Activated naive CD4-positive, alpha-beta T cell (primary cell): ENCODE measurements at regions not wholly inside any gene's neighbourhood (a gene's known extent, or its start where the extent isn't known, plus 50 kb on each side); places are given as distances from the start of the nearest gene placed in this dataset.

ENCODE experiments used
- DNase-seq, 4 experiments: peaks; one replicate each; lab custom pipeline; 2025; lab: John Stamatoyannopoulos, UW

- no peak for DNase-seq
Measured at GRCh38 chr7:25752967-25753791, 398.8 kb upstream of the NFE2L3 start.

GRCh38 chr7:25753837-25754236 is 398.2 kb upstream of the NFE2L3 start:
- no peak for DNase-seq

- DNase-seq, result no peak
Measured at GRCh38 chr7:25754333-25754732, 397.7 kb upstream of the NFE2L3 start.

GRCh38 chr7:25754751-25755150 is 397.2 kb upstream of the NFE2L3 start:
- no peak for DNase-seq

GRCh38 chr7:25756601-25757000 is 395.4 kb upstream of the NFE2L3 start:
- no peak for DNase-seq

- no peak for DNase-seq
Measured at GRCh38 chr7:25758559-25758958, 393.4 kb upstream of the NFE2L3 start.

- no peak for DNase-seq
Measured at GRCh38 chr7:25759286-25759685, 392.7 kb upstream of the NFE2L3 start.

- no peak for DNase-seq
Measured at GRCh38 chr7:25759748-25760147, 392.2 kb upstream of the NFE2L3 start.

- no peak for DNase-seq
Measured at GRCh38 chr7:25762511-25763462, 389.2 kb upstream of the NFE2L3 start.

- DNase-seq, result no peak
Measured at GRCh38 chr7:25763463-25763860, 388.5 kb upstream of the NFE2L3 start.

- DNase-seq, result no peak
Measured at GRCh38 chr7:25765110-25765655, 386.8 kb upstream of the NFE2L3 start.

- no peak for DNase-seq
Measured at GRCh38 chr7:25770235-25770634, 381.8 kb upstream of the NFE2L3 start.

GRCh38 chr7:25770670-25771069 is 381.3 kb upstream of the NFE2L3 start:
- DNase-seq, result no peak

GRCh38 chr7:25771491-25771890 is 380.5 kb upstream of the NFE2L3 start:
- no peak for DNase-seq

GRCh38 chr7:25772802-25773201 is 379.2 kb upstream of the NFE2L3 start:
- DNase-seq, result no peak

- no peak for DNase-seq
Measured at GRCh38 chr7:25774675-25775074, 377.3 kb upstream of the NFE2L3 start.

GRCh38 chr7:25775570-25775969 is 376.4 kb upstream of the NFE2L3 start:
- no peak for DNase-seq

GRCh38 chr7:25775999-25776743 is 375.8 kb upstream of the NFE2L3 start:
- DNase-seq, result no peak

GRCh38 chr7:25776744-25777123 is 375.3 kb upstream of the NFE2L3 start:
- DNase-seq, result no peak

- DNase-seq, result no peak
Measured at GRCh38 chr7:25777969-25778708, 373.9 kb upstream of the NFE2L3 start.

- no peak for DNase-seq
Measured at GRCh38 chr7:25779002-25779546, 372.9 kb upstream of the NFE2L3 start.
